Astrocyte of the spinal cord (primary cell): ENCODE measurements at regions not wholly inside any gene's neighbourhood (a gene's known extent, or its start where the extent isn't known, plus 50 kb on each side); places are given as distances from the start of the nearest gene placed in this dataset.

ENCODE experiments used
- DNase-seq: peaks from one replicate; pipeline ENCODE4 v3.0.0; 2011; ENCODE audit warnings: low read depth, low spot score
- H3K4me3 ChIP-seq: 2 replicates; pipeline ENCODE4 v1.5.1; 2011; ENCODE audit warnings: low read depth, mild to moderate bottlenecking, low read length, moderate library complexity
- CTCF ChIP-seq: IDR thresholded peaks from 2 replicates; pipeline ENCODE4 v1.5.1; 2012; ENCODE audit warnings: low read depth, mild to moderate bottlenecking, low read length, inconsistent platforms
- in situ Hi-C: cut with HindIII; loops from 2 replicates; pipeline ENCODE4 v1.10.0; 2017; ENCODE audit warnings: low sequenced_read_pairs

GRCh38 chr9:13054389-13054788, 225.1 kb downstream of the MPDZ start:
- no peak for DNase-seq
- in situ Hi-C loops = no loop called here
- TF ChIP-seq CTCF = no peak
- no peak overlapping the region for H3K4me3 ChIP-seq
